ENCODE measurements at regions not wholly inside any gene's neighbourhood (a gene's known extent, or its start where the extent isn't known, plus 50 kb on each side); places are given as distances from the start of the nearest gene placed in this dataset.

DNA sequence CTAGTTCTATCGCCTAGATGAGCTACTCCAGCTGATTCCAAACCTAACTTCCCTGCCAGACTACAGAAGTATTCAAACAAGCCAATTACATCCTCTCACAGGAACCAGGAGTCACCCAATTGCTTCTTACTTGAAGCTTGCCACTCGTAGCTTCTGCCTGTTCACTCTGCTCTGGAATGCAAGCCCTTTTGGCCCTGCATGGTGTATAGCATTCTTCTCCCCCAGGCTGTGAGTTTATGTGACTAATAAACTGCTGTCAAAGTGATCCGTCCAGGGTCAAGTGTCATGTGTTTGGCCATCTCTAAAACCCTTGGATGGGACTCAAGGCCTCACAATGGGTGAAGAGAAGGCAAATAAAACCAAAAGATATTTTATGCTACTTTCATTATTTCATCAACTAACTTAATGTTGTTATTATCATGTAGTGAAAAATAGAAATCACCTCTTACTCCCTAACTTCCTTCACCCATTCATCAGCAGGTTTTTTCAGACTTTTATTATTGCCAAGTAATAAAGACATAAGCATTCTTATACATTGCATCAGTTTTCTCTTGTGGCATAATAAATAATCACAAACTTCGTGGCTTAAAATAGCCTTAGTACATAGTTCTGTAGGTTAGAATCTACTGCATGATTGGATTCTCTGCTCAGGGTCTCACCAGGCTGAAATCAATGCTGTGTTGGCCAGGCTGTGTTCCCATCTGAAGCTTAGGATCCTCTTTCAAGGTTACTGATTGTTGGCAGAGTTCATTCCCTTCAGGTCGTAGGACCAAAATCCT, 1981.7 kb upstream of the FLRT2 start:
- no peaks in the 10 kb centered on the region for H3K27me3 ChIP-seq
- no peaks in the 10 kb centered on the region for H3K4me1 ChIP-seq
- no peak overlapping the region for H3K27ac ChIP-seq
- no peaks in the 10 kb centered on the region for H3K36me3 ChIP-seq
- H3K4me3 ChIP-seq: no peak overlapping the region
- WGBS: 45% methylated on average over 5 of the region's 5 CpGs
- DNase-seq (ENCODE audit: low spot score in 2 of 2): no peak
- no peaks in the 10 kb centered on the region for H3K9me3 ChIP-seq
- no peak for TF ChIP-seq CTCF (IDR thresholded peaks at IDR 0.05)
- TF ChIP-seq EP300 (IDR thresholded peaks at IDR 0.05): no peak
- no peak for TF ChIP-seq POLR2AphosphoS5 (IDR thresholded peaks at IDR 0.05)
- no peak for TF ChIP-seq POLR2A (IDR thresholded peaks at IDR 0.05)

GRCh38 chr14:83556065-83556464, 1973.9 kb upstream of the FLRT2 start:
- Histone ChIP-seq H3K27me3 (no peaks in the 10 kb centered on the region), H3K4me1 (no peaks in the 10 kb centered on the region), H3K36me3 (no peaks in the 10 kb centered on the region), H3K27ac (no peak overlapping the region), H3K9me3 (no peaks in the 10 kb centered on the region), H3K4me3 (no peak overlapping the region)
- 70% methylated on average over 2 of the region's 2 CpGs for WGBS
- TF ChIP-seq POLR2AphosphoS5 (IDR thresholded peaks at IDR 0.05) (no peak), POLR2A (IDR thresholded peaks at IDR 0.05) (no peak), EP300 (IDR thresholded peaks at IDR 0.05) (no peak), CTCF (IDR thresholded peaks at IDR 0.05) (no peak)
- DNase-seq (ENCODE audit: low spot score in 2 of 2): no peak

- Histone ChIP-seq H3K36me3 (no peaks in the 10 kb centered on the region), H3K27me3 (no peaks in the 10 kb centered on the region), H3K4me1 (no peaks in the 10 kb centered on the region), H3K4me3 (no peak overlapping the region), H3K27ac (no peak overlapping the region), H3K9me3 (no peaks in the 10 kb centered on the region)
- WGBS: 92% methylated on average over 9 of the region's 9 CpGs
- TF ChIP-seq EP300 (IDR thresholded peaks at IDR 0.05) (no peak), POLR2A (IDR thresholded peaks at IDR 0.05) (no peak), POLR2AphosphoS5 (IDR thresholded peaks at IDR 0.05) (no peak), CTCF (IDR thresholded peaks at IDR 0.05) (no peak)
- DNase-seq (ENCODE audit: low spot score in 2 of 2): no peak
These were observed 1973.0 kb upstream of the FLRT2 start for GRCh38 chr14:83556746-83557453.

- no peaks in the 10 kb centered on the region for H3K4me1 ChIP-seq
- no peaks in the 10 kb centered on the region for H3K27me3 ChIP-seq
- no peak for DNase-seq (ENCODE audit: low spot score in 2 of 2)
- no peaks in the 10 kb centered on the region for H3K36me3 ChIP-seq
- H3K4me3 ChIP-seq: no peak overlapping the region
- H3K9me3 ChIP-seq: no peaks in the 10 kb centered on the region
- H3K27ac ChIP-seq: no peak overlapping the region
- TF ChIP-seq POLR2AphosphoS5 (IDR thresholded peaks at IDR 0.05): no peak
- no peak for TF ChIP-seq CTCF (IDR thresholded peaks at IDR 0.05)
- no peak for TF ChIP-seq EP300 (IDR thresholded peaks at IDR 0.05)
- no peak for TF ChIP-seq POLR2A (IDR thresholded peaks at IDR 0.05)
These were observed 1971.0 kb upstream of the FLRT2 start for GRCh38 chr14:83558946-83559345.

- no peaks in the 10 kb centered on the region for H3K36me3 ChIP-seq
- H3K4me3 ChIP-seq: no peak overlapping the region
- TF ChIP-seq EP300 (IDR thresholded peaks at IDR 0.05) (no peak), CTCF (IDR thresholded peaks at IDR 0.05) (no peak), POLR2A (IDR thresholded peaks at IDR 0.05) (no peak), POLR2AphosphoS5 (IDR thresholded peaks at IDR 0.05) (no peak)
- H3K9me3 ChIP-seq: no peaks in the 10 kb centered on the region
- no peaks in the 10 kb centered on the region for H3K27me3 ChIP-seq
- DNase-seq (ENCODE audit: low spot score in 2 of 2): no peak
- H3K27ac ChIP-seq: no peak overlapping the region
- no peaks in the 10 kb centered on the region for H3K4me1 ChIP-seq
These were observed 1970.2 kb upstream of the FLRT2 start for GRCh38 chr14:83559721-83560120.
